Vagina (tissue), 2 donors: ENCODE measurements at regions not wholly inside any gene's neighbourhood (a gene's known extent, or its start where the extent isn't known, plus 50 kb on each side); places are given as distances from the start of the nearest gene placed in this dataset.

ENCODE experiments used
- DNase-seq, 2 donors: peaks; one replicate each; pipeline ENCODE4 v3.0.0-alpha.2; 2017; ENCODE audit errors: extremely low spot score in 2 of 2
- H3K27ac ChIP-seq: fragments of 200-600 bp; sonication (generic); one replicate; pipeline ENCODE4 v1.5.1; 2019
- H3K27me3 ChIP-seq: fragments of 200-600 bp; sonication (generic); one replicate; pipeline ENCODE4 v1.5.1; 2019
- H3K36me3 ChIP-seq, 2 donors: fragments of 200-600 bp; sonication (generic); one replicate each; pipeline ENCODE4 v1.5.1; 2017 to 2019
- H3K4me1 ChIP-seq: fragments of 200-600 bp; sonication (generic); one replicate; pipeline ENCODE4 v1.5.1; 2019
- H3K4me3 ChIP-seq, 2 donors: fragments of 200-600 bp; sonication (generic); 1 replicate in 1 of 2; 2 replicates in 1 of 2; pipeline ENCODE4 v1.5.1; 2016 to 2019
- H3K9me3 ChIP-seq: fragments of 200-600 bp; sonication (generic); one replicate; pipeline ENCODE4 v1.5.1; 2019
- CTCF ChIP-seq, 3 experiments: fragments of 450-650 bp in 2 of 3; fragments of 200-600 bp in 1 of 3; sonication (generic) in 1 of 3; IDR thresholded peaks; one replicate each; pipeline ENCODE4 v1.5.1; 2017 to 2019; ENCODE audit warnings: antibody characterized with exemption in 3 of 3, mild to moderate bottlenecking in 2 of 3, moderate library complexity in 2 of 3
- POLR2A ChIP-seq, 2 donors: fragments of 450-650 bp; IDR thresholded peaks; one replicate each; pipeline ENCODE4 v1.6.1; 2017; ENCODE audit warnings: antibody characterized with exemption in 2 of 2, mild to moderate bottlenecking in 2 of 2, moderate library complexity in 2 of 2
- POLR2AphosphoS5 ChIP-seq, 2 donors: sonication (generic); formaldehyde crosslinking; IDR thresholded peaks; one replicate each; pipeline ENCODE4 v1.9.0; 2017; ENCODE audit warnings: antibody characterized with exemption in 2 of 2, mild to moderate bottlenecking in 2 of 2, low read depth in 1 of 2; ENCODE audit not compliant: insufficient read depth in 1 of 2
- intact Hi-C: fragments of 100-400 bp; cut with DNase I; formaldehyde crosslinking; loops from one replicate; pipeline ENCODE4 v1.15.1; 2023

- Histone ChIP-seq H3K4me3 (no peak overlapping the region), H3K4me1 (no peaks in the 10 kb centered on the region), H3K27ac (no peak overlapping the region), H3K27me3 (no peaks in the 10 kb centered on the region), H3K36me3 (no peaks in the 10 kb centered on the region), H3K9me3 (no peaks in the 10 kb centered on the region)
- intact Hi-C loops = no loop called here
- no peak for DNase-seq
- TF ChIP-seq POLR2AphosphoS5 (IDR thresholded peaks at IDR 0.05; ENCODE audit: insufficient read depth in 1 of 2, low read depth in 1 of 2) (no peak), POLR2A (IDR thresholded peaks at IDR 0.05) (no peak), CTCF (IDR thresholded peaks at IDR 0.05) (no peak)
Observed at GRCh38 chr14:97295108-97295710, 498.0 kb downstream of the VRK1 start.

- H3K27ac ChIP-seq = no peak overlapping the region
- no peaks in the 10 kb centered on the region for H3K36me3 ChIP-seq
- no peaks in the 10 kb centered on the region for H3K9me3 ChIP-seq
- H3K27me3 ChIP-seq = no peaks in the 10 kb centered on the region
- no peak overlapping the region for H3K4me3 ChIP-seq
- DNase-seq = no peak
- no peaks in the 10 kb centered on the region for H3K4me1 ChIP-seq
- TF ChIP-seq POLR2AphosphoS5 (IDR thresholded peaks at IDR 0.05; ENCODE audit: insufficient read depth in 1 of 2, low read depth in 1 of 2) = no peak
- TF ChIP-seq CTCF (IDR thresholded peaks at IDR 0.05) = no peak
- TF ChIP-seq POLR2A (IDR thresholded peaks at IDR 0.05) = no peak
- intact Hi-C loops = no loop called here
Observed at GRCh38 chr14:97296176-97296575, 499.0 kb downstream of the VRK1 start.

- intact Hi-C loops = no loop called here
- no peak for DNase-seq
- no peak overlapping the region for H3K4me3 ChIP-seq
- H3K27ac ChIP-seq = no peak overlapping the region
- no peaks in the 10 kb centered on the region for H3K4me1 ChIP-seq
- no peaks in the 10 kb centered on the region for H3K9me3 ChIP-seq
- H3K27me3 ChIP-seq = no peaks in the 10 kb centered on the region
- TF ChIP-seq POLR2A (IDR thresholded peaks at IDR 0.05) (no peak), CTCF (IDR thresholded peaks at IDR 0.05) (no peak), POLR2AphosphoS5 (IDR thresholded peaks at IDR 0.05; ENCODE audit: insufficient read depth in 1 of 2, low read depth in 1 of 2) (no peak)
- no peaks in the 10 kb centered on the region for H3K36me3 ChIP-seq
Observed at GRCh38 chr14:97297100-97297499, 499.9 kb downstream of the VRK1 start.

- DNase-seq = no peak
- H3K36me3 ChIP-seq = no peaks in the 10 kb centered on the region
- no peaks in the 10 kb centered on the region for H3K27me3 ChIP-seq
- no peak overlapping the region for H3K4me3 ChIP-seq
- no peaks in the 10 kb centered on the region for H3K4me1 ChIP-seq
- H3K9me3 ChIP-seq = no peaks in the 10 kb centered on the region
- intact Hi-C loops = no loop called here
- TF ChIP-seq CTCF (IDR thresholded peaks at IDR 0.05) (no peak), POLR2AphosphoS5 (IDR thresholded peaks at IDR 0.05; ENCODE audit: insufficient read depth in 1 of 2, low read depth in 1 of 2) (no peak), POLR2A (IDR thresholded peaks at IDR 0.05) (no peak)
- no peak overlapping the region for H3K27ac ChIP-seq
Observed at GRCh38 chr14:97298331-97298730, 501.1 kb downstream of the VRK1 start.

- H3K27ac ChIP-seq = no peak overlapping the region
- intact Hi-C loops = no loop called here
- TF ChIP-seq POLR2A (IDR thresholded peaks at IDR 0.05) (no peak), POLR2AphosphoS5 (IDR thresholded peaks at IDR 0.05; ENCODE audit: insufficient read depth in 1 of 2, low read depth in 1 of 2) (no peak), CTCF (IDR thresholded peaks at IDR 0.05) (no peak)
- H3K9me3 ChIP-seq = no peaks in the 10 kb centered on the region
- no peak for DNase-seq
- no peaks in the 10 kb centered on the region for H3K36me3 ChIP-seq
- no peak overlapping the region for H3K4me3 ChIP-seq
- H3K27me3 ChIP-seq = no peaks in the 10 kb centered on the region
- no peaks in the 10 kb centered on the region for H3K4me1 ChIP-seq
Observed at GRCh38 chr14:97298736-97299135, 501.6 kb downstream of the VRK1 start.
